B cell (primary cell): ENCODE measurements at regions not wholly inside any gene's neighbourhood (a gene's known extent, or its start where the extent isn't known, plus 50 kb on each side); places are given as distances from the start of the nearest gene placed in this dataset.

Source experiments
- ATAC-seq: fragments of 200-7000 bp; cut with Tn5 transposase; one replicate; pipeline ENCODE4 v1.10.0; 2021; ENCODE audit warnings: low read depth, mild to moderate bottlenecking, moderate number of reproducible peaks, moderate library complexity
- CTCF ChIA-PET: fragments of 350-600 bp; sonication (Branson Sonifier 250); formaldehyde crosslinking; loops from one replicate; lab custom pipeline; 2021; ENCODE audit warnings: antibody characterized with exemption, inconsistent platforms; lab: Charles Lee
- POLR2A ChIA-PET: fragments of 350-600 bp; sonication (Branson Sonifier 250); formaldehyde crosslinking; loops from one replicate; lab custom pipeline; 2021; ENCODE audit warnings: antibody characterized with exemption; lab: Charles Lee
- DNase-seq: peaks from one replicate; pipeline ENCODE4 v3.0.0; 2013
- H2AFZ ChIP-seq: 2 replicates; pipeline ENCODE4 v1.6.1; 2012; ENCODE audit warnings: mild to moderate bottlenecking, low read depth, low read length; ENCODE audit not compliant: insufficient read depth, poor library complexity, severe bottlenecking
- H3K27ac ChIP-seq, 2 donors: 1 replicate in 1 of 2; 2 replicates in 1 of 2; pipeline ENCODE4 v1.5.1; 2012 to 2013; ENCODE audit warnings: low read length in 2 of 2, mild to moderate bottlenecking in 2 of 2, moderate library complexity in 1 of 2
- H3K27me3 ChIP-seq, 4 experiments: fragments of 200-600 bp in 1 of 4; sonication (generic) in 1 of 4; replicated peaks in 1 of 4; 1 replicate in 2 of 4; 2 replicates in 2 of 4; pipeline versions ENCODE4 v1.6.1 to v1.7.0; 2013 to 2016; ENCODE audit warnings: low read length in 3 of 4, mild to moderate bottlenecking in 2 of 4, mixed read lengths in 1 of 4, moderate library complexity in 1 of 4; ENCODE audit not compliant: insufficient read depth in 4 of 4, control insufficient read depth in 3 of 4; ENCODE audit errors: control extremely low read depth in 1 of 4
- H3K36me3 ChIP-seq, 2 experiments: replicated peaks in 1 of 2; 1 replicate in 1 of 2; 2 replicates in 1 of 2; pipeline versions ENCODE4 v1.6.1 to v1.7.1; 2013; ENCODE audit warnings: low read length in 1 of 2; ENCODE audit not compliant: insufficient read depth in 2 of 2, control insufficient read depth in 1 of 2; ENCODE audit errors: control extremely low read depth in 1 of 2, extremely low read depth in 1 of 2
- H3K4me1 ChIP-seq, 2 donors: fragments of 200-600 bp in 1 of 2; sonication (generic) in 1 of 2; 1 replicate in 1 of 2; 2 replicates in 1 of 2; pipeline versions ENCODE4 v1.5.1 to v1.6.1; 2013 to 2017; ENCODE audit warnings: low read length in 2 of 2; ENCODE audit not compliant: control insufficient read depth in 2 of 2, insufficient read depth in 2 of 2
- H3K4me2 ChIP-seq: replicated peaks from 2 replicates; pipeline ENCODE3; 2012; ENCODE audit warnings: mild to moderate bottlenecking, low read depth, low read length; ENCODE audit not compliant: poor library complexity, severe bottlenecking
- H3K4me3 ChIP-seq, 5 experiments: fragments of 200-600 bp in 1 of 5; sonication (generic) in 1 of 5; 1 replicate in 3 of 5; 2 replicates in 2 of 5; pipeline versions ENCODE4 v1.5.1 to v1.7.0; 2011 to 2016; ENCODE audit warnings: low read length in 4 of 5, mild to moderate bottlenecking in 4 of 5, low read depth in 2 of 5, control low read depth in 1 of 5, moderate library complexity in 1 of 5; ENCODE audit not compliant: insufficient read depth in 1 of 5; ENCODE audit errors: control extremely low read depth in 1 of 5, extremely low read depth in 1 of 5
- H3K79me2 ChIP-seq: fragments of 200-600 bp; sonication (generic); one replicate; pipeline ENCODE4 v1.6.0; 2016; ENCODE audit warnings: low read length; ENCODE audit not compliant: control insufficient read depth, insufficient read depth
- H3K9ac ChIP-seq: fragments of 200-600 bp; sonication (generic); 2 replicates; pipeline ENCODE4 v1.6.1; 2017; ENCODE audit warnings: mild to moderate bottlenecking, low read length, moderate library complexity
- H3K9me3 ChIP-seq, 3 donors: one replicate each; pipeline versions ENCODE4 v1.6.1 to v1.7.1; 2013; ENCODE audit warnings: low read length in 2 of 3; ENCODE audit not compliant: control insufficient read depth in 2 of 3, insufficient read depth in 1 of 3; ENCODE audit errors: control extremely low read depth in 1 of 3
- H4K20me1 ChIP-seq: 2 replicates; pipeline ENCODE4 v1.6.0; 2012; ENCODE audit warnings: mild to moderate bottlenecking, low read length; ENCODE audit not compliant: insufficient read depth, control insufficient read depth, poor library complexity, severe bottlenecking
- H3K27ac Mint-ChIP-seq: one replicate; pipeline ENCODE4 v1.8.0; 2021; ENCODE audit warnings: mixed read lengths
- H3K27me3 Mint-ChIP-seq: one replicate; pipeline ENCODE4 v1.8.0; 2021; ENCODE audit warnings: mixed read lengths
- H3K4me1 Mint-ChIP-seq: one replicate; pipeline ENCODE4 v1.8.0; 2021; ENCODE audit warnings: mixed read lengths
- H3K4me3 Mint-ChIP-seq: one replicate; pipeline ENCODE4 v1.8.0; 2021; ENCODE audit warnings: mixed read lengths
- H3K9me3 Mint-ChIP-seq: one replicate; pipeline ENCODE4 v1.8.0; 2022; ENCODE audit warnings: mixed read lengths; ENCODE audit not compliant: insufficient read depth
- CTCF ChIP-seq: fragments of 200-600 bp; IDR thresholded peaks from one replicate; pipeline ENCODE4 v1.8.0; 2022; ENCODE audit warnings: antibody characterized with exemption, mild to moderate bottlenecking
- EZH2 ChIP-seq: IDR thresholded peaks from 2 replicates; pipeline ENCODE4 v1.6.1; 2012; ENCODE audit warnings: borderline replicate concordance, low read depth, mild to moderate bottlenecking, moderate library complexity, low read length; ENCODE audit not compliant: insufficient read depth, poor library complexity, severe bottlenecking
- WGBS: methylation state at CpG from one replicate; pipeline ENCODE4 v1.1.5; 2013; ENCODE audit warnings: missing lambda C conversion rate; ENCODE audit not compliant: insufficient coverage; 5-methylcytosine and 5-hydroxymethylcytosine counted together
- intact Hi-C: fragments of 100-400 bp; cut with micrococcal nuclease; formaldehyde crosslinking; loops from one replicate; pipeline ENCODE4 v1.10.0; 2022

GRCh38 chr3:176087066-176087697 lies 1110.1 kb downstream of the TBL1XR1 start:
- Histone ChIP-seq H3K79me2 (no peaks in the 10 kb centered on the region), H3K27ac (no peak overlapping the region), H3K36me3 (no peaks in the 10 kb centered on the region), H3K4me2 (no peak overlapping the region), H3K4me1 (no peaks in the 10 kb centered on the region), H4K20me1 (no peaks in the 10 kb centered on the region), H3K9me3 (no peaks in the 10 kb centered on the region), H3K9ac (no peak overlapping the region), H2AFZ (no peak overlapping the region), H3K27me3 (no peaks in the 10 kb centered on the region), H3K4me3 (no peak overlapping the region)
- POLR2A ChIA-PET: no interaction called here
- DNase-seq: no peak
- CTCF ChIA-PET: no interaction called here
- no peak overlapping the region for H3K27ac Mint-ChIP-seq
- intact Hi-C loops: no loop called here
- no peaks in the 10 kb centered on the region for H3K9me3 Mint-ChIP-seq
- no CpG with 5 or more reads among the region's 2 CpGs for WGBS
- no peak for TF ChIP-seq EZH2
- no peak for TF ChIP-seq CTCF
- H3K4me3 Mint-ChIP-seq: no peak overlapping the region
- H3K27me3 Mint-ChIP-seq: no peaks in the 10 kb centered on the region
- no peaks in the 10 kb centered on the region for H3K4me1 Mint-ChIP-seq
- ATAC-seq: no peak

- no peaks in the 10 kb centered on the region for H4K20me1 ChIP-seq
- TF ChIP-seq CTCF (no peak), EZH2 (no peak)
- DNase-seq: no peak
- no peak overlapping the region for H3K4me3 Mint-ChIP-seq
- H3K27ac ChIP-seq: no peak overlapping the region
- ATAC-seq: no peak
- H2AFZ ChIP-seq: no peak overlapping the region
- no peaks in the 10 kb centered on the region for H3K79me2 ChIP-seq
- H3K36me3 ChIP-seq: no peaks in the 10 kb centered on the region
- no peak overlapping the region for H3K4me3 ChIP-seq
- POLR2A ChIA-PET: no interaction called here
- H3K27ac Mint-ChIP-seq: no peak overlapping the region
- H3K4me2 ChIP-seq: no peak overlapping the region
- no peaks in the 10 kb centered on the region for H3K4me1 Mint-ChIP-seq
- CTCF ChIA-PET: no interaction called here
- H3K9ac ChIP-seq: no peak overlapping the region
- no peaks in the 10 kb centered on the region for H3K9me3 Mint-ChIP-seq
- no peaks in the 10 kb centered on the region for H3K27me3 Mint-ChIP-seq
- H3K4me1 ChIP-seq: no peaks in the 10 kb centered on the region
- intact Hi-C loops: no loop called here
- WGBS: no CpG with 5 or more reads among the region's 1 CpG
- H3K9me3 ChIP-seq: peaks cover 0 to 3% (median 0%) of the 10 kb centered on the region in 3 donors
- no peaks in the 10 kb centered on the region for H3K27me3 ChIP-seq
These were observed 1117.5 kb downstream of the TBL1XR1 start for GRCh38 chr3:176079785-176080184.
